ENCODE measurements at regions not wholly inside any gene's neighbourhood (a gene's known extent, or its start where the extent isn't known, plus 50 kb on each side); places are given as distances from the start of the nearest gene placed in this dataset.

DNA sequence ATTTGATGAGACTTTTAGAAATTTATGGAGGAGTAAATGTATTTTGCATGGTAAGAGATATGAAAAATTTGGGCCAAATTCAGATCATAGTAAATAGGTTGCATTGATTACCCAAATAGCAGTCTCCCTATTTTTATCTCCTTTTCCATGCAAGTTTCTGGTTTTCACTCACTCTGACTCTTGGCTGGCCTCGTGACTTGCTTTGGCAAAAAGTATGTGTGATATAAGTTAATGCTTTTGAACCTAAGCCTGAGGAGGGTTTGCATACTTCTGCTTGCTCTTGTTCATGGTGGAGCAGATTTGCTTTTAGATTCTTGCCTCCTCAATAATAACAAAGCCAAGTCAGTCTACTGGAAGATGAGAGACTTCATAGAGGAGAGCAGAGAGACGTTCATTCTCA is 1045.9 kb upstream of the CDH8 start:
- TF ChIP-seq POLR2AphosphoS5 (IDR thresholded peaks at IDR 0.05; ENCODE audit: insufficient read depth in 1 of 2, low read depth in 1 of 2) (no peak), POLR2A (IDR thresholded peaks at IDR 0.05) (no peak)
- TF ChIP-seq, protein P1, sequence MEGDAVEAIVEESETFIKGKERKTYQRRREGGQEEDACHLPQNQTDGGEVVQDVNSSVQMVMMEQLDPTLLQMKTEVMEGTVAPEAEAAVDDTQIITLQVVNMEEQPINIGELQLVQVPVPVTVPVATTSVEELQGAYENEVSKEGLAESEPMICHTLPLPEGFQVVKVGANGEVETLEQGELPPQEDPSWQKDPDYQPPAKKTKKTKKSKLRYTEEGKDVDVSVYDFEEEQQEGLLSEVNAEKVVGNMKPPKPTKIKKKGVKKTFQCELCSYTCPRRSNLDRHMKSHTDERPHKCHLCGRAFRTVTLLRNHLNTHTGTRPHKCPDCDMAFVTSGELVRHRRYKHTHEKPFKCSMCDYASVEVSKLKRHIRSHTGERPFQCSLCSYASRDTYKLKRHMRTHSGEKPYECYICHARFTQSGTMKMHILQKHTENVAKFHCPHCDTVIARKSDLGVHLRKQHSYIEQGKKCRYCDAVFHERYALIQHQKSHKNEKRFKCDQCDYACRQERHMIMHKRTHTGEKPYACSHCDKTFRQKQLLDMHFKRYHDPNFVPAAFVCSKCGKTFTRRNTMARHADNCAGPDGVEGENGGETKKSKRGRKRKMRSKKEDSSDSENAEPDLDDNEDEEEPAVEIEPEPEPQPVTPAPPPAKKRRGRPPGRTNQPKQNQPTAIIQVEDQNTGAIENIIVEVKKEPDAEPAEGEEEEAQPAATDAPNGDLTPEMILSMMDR (IDR thresholded peaks at IDR 0.05) = no peak
- Histone ChIP-seq H3K27ac (no peak overlapping the region), H3K36me3 (no peaks in the 10 kb centered on the region), H3K27me3 (no peaks in the 10 kb centered on the region), H3K4me1 (no peaks in the 10 kb centered on the region), H3K4me3 (no peak overlapping the region), H3K9me3 (no peaks in the 10 kb centered on the region)
- DNase-seq (ENCODE audit: extremely low spot score in 2 of 2) = no peak
- intact Hi-C loops (cut with DNase I) = no loop called here

DNA sequence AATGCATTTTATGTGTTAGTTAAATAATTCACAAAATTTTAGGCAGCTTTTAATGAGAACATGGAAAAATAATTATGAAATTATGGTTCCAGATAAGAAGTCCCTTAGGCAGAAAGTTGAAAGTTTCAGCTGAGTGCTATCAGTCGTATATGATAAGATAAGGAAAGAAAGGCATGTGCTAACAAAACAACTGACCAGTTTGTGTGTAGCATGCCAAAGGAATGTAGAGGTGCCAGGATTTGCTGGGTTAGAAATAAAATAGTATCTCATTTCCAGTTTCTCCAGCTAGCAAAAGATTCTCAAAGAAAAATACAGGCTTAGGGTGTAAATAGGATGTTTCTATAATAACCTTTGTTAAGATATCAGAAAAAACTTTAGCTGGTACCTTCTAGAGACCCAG is 1044.5 kb upstream of the CDH8 start:
- H3K9me3 ChIP-seq = no peaks in the 10 kb centered on the region
- H3K27ac ChIP-seq = no peak overlapping the region
- TF ChIP-seq POLR2AphosphoS5 (IDR thresholded peaks at IDR 0.05; ENCODE audit: insufficient read depth in 1 of 2, low read depth in 1 of 2) (no peak), POLR2A (IDR thresholded peaks at IDR 0.05) (no peak)
- TF ChIP-seq, protein P1 (IDR thresholded peaks at IDR 0.05) = no peak
- DNase-seq (ENCODE audit: extremely low spot score in 2 of 2) = no peak
- no peaks in the 10 kb centered on the region for H3K27me3 ChIP-seq
- H3K4me3 ChIP-seq = no peak overlapping the region
- H3K36me3 ChIP-seq = no peaks in the 10 kb centered on the region
- H3K4me1 ChIP-seq = no peaks in the 10 kb centered on the region
- intact Hi-C loops (cut with DNase I) = no loop called here

DNA sequence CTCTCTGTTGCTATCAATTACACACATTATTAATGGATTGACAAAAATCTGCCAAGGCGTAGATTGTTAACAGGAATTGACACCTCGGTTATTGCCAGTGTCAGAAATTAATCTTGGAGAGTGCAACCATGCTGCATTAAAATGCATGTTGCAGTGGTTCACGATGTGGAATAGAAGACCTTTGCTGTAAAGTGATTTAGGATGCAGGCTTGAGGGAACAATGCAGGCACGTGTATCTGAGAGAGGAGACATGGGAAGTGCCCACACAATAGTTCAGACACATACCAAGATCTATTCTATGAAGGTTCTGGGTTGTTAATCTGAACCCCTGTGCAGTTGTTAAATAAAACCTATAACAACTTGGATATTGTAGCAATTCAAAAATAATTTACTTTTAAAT is 1032.8 kb upstream of the CDH8 start:
- intact Hi-C loops (cut with DNase I) = no loop called here
- H3K36me3 ChIP-seq = no peaks in the 10 kb centered on the region
- DNase-seq (ENCODE audit: extremely low spot score in 2 of 2) = no peak
- no peaks in the 10 kb centered on the region for H3K9me3 ChIP-seq
- H3K4me3 ChIP-seq = no peak overlapping the region
- no peak overlapping the region for H3K27ac ChIP-seq
- no peaks in the 10 kb centered on the region for H3K27me3 ChIP-seq
- H3K4me1 ChIP-seq = no peaks in the 10 kb centered on the region
- TF ChIP-seq POLR2AphosphoS5 (IDR thresholded peaks at IDR 0.05; ENCODE audit: insufficient read depth in 1 of 2, low read depth in 1 of 2) (no peak), POLR2A (IDR thresholded peaks at IDR 0.05) (no peak)
- TF ChIP-seq, protein P1 (IDR thresholded peaks at IDR 0.05) = no peak

DNA sequence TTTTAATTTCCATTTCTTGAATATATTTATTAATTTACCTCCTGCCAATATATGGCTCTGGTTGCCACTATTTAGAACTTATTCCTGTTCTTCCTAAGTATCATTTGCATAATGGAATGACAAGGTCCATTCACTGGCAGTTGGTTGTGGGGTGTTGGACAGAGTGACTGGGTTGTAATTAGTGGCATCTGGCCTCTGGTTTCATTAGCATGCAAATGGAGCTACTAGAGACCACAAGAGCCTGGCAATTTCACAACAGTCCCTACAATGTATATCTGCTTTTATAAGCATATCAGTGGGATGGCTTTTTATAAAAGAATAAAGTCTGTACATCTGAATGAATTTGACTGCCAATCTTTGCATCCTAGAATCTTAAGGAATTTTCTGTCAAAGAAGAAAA is 1030.9 kb upstream of the CDH8 start:
- no peaks in the 10 kb centered on the region for H3K9me3 ChIP-seq
- no peaks in the 10 kb centered on the region for H3K27me3 ChIP-seq
- H3K4me3 ChIP-seq = no peak overlapping the region
- DNase-seq (ENCODE audit: extremely low spot score in 2 of 2) = no peak
- no peak overlapping the region for H3K27ac ChIP-seq
- H3K4me1 ChIP-seq = no peaks in the 10 kb centered on the region
- TF ChIP-seq, protein P1 (IDR thresholded peaks at IDR 0.05) = no peak
- no peak for TF ChIP-seq POLR2AphosphoS5 (IDR thresholded peaks at IDR 0.05; ENCODE audit: insufficient read depth in 1 of 2, low read depth in 1 of 2)
- no peak for TF ChIP-seq POLR2A (IDR thresholded peaks at IDR 0.05)
- intact Hi-C loops (cut with DNase I) = no loop called here
- H3K36me3 ChIP-seq = no peaks in the 10 kb centered on the region

DNA sequence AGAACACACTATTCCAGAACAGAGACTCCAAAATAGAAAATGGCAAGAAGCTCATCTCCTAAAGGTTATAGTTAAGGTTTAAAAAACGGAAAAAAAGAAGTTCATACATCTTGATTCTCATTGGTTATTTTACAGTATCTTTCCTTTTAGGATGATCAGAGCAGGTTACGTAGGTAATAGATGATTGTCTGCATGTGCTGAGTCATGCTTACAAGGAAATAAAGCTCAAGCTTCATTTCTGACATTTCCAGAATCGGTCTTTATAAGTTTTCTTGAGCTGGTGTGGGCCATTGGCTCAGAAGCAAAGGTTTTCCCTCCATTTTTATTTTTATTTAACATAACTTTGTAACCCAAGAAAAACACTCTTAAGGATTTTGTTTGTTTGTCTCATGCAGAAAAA is 1030.3 kb upstream of the CDH8 start:
- H3K36me3 ChIP-seq = no peaks in the 10 kb centered on the region
- DNase-seq (ENCODE audit: extremely low spot score in 2 of 2) = no peak
- H3K4me1 ChIP-seq = no peaks in the 10 kb centered on the region
- no peaks in the 10 kb centered on the region for H3K27me3 ChIP-seq
- H3K4me3 ChIP-seq = no peak overlapping the region
- no peak overlapping the region for H3K27ac ChIP-seq
- H3K9me3 ChIP-seq = no peaks in the 10 kb centered on the region
- TF ChIP-seq POLR2AphosphoS5 (IDR thresholded peaks at IDR 0.05; ENCODE audit: insufficient read depth in 1 of 2, low read depth in 1 of 2) (no peak), POLR2A (IDR thresholded peaks at IDR 0.05) (no peak)
- TF ChIP-seq, protein P1 (IDR thresholded peaks at IDR 0.05) = no peak
- intact Hi-C loops (cut with DNase I) = no loop called here

Data from vagina (tissue), 2 donors.